DMS114 treated with DMSO at 0.1 percent for 48 hours (cell line): ENCODE measurements at regions not wholly inside any gene's neighbourhood (a gene's known extent, or its start where the extent isn't known, plus 50 kb on each side); places are given as distances from the start of the nearest gene placed in this dataset.
"Not testable (repeated sequence)": the region's sequence is repeated elsewhere in the genome, so short reads cannot be mapped to it uniquely, and the experiment has no call there.

Experiments used
- DNase-seq: peaks from one replicate; lab custom pipeline; 2025; ENCODE audit not compliant: unreplicated experiment; lab: John Stamatoyannopoulos, UW

GRCh38 chr6:158920311-158920905 lies 79.6 kb downstream of the RSPH3 start:
- DNase-seq = no peak

- DNase-seq = no peak
These were observed 80.1 kb downstream of the RSPH3 start for GRCh38 chr6:158919865-158920264.

- DNase-seq = no peak
These were observed 83.4 kb downstream of the RSPH3 start for GRCh38 chr6:158916617-158917016.

GRCh38 chr6:158914923-158915322 lies 85.1 kb downstream of the RSPH3 start:
- DNase-seq = no peak

- no peak for DNase-seq
These were observed 86.4 kb downstream of the RSPH3 start for GRCh38 chr6:158913580-158913979.

GRCh38 chr6:158912655-158913054 lies 87.3 kb downstream of the RSPH3 start:
- DNase-seq = no peak

GRCh38 chr6:158911746-158912480 lies 88.1 kb downstream of the RSPH3 start:
- no peak for DNase-seq

- no peak for DNase-seq
These were observed 89.2 kb downstream of the RSPH3 start for GRCh38 chr6:158910484-158911440.

- DNase-seq = no peak
These were observed 90.1 kb downstream of the RSPH3 start for GRCh38 chr6:158909938-158910337.

- DNase-seq = no peak
These were observed 89.4 kb upstream of the EZR start for GRCh38 chr6:158908606-158909005.

GRCh38 chr6:158907931-158908330 lies 88.8 kb upstream of the EZR start:
- DNase-seq = no peak

GRCh38 chr6:158906926-158907325 lies 87.8 kb upstream of the EZR start:
- DNase-seq = no peak

- DNase-seq = no peak
These were observed 86.1 kb upstream of the EZR start for GRCh38 chr6:158905277-158905676.

GRCh38 chr6:158903801-158904200 lies 84.6 kb upstream of the EZR start:
- DNase-seq = no peak

- DNase-seq = no peak
These were observed 81.6 kb upstream of the EZR start for GRCh38 chr6:158900663-158901312.

- no peak for DNase-seq
These were observed 78.1 kb upstream of the EZR start for GRCh38 chr6:158897236-158897635.

GRCh38 chr6:158895661-158896060 lies 76.5 kb upstream of the EZR start:
- no peak for DNase-seq

GRCh38 chr6:158894193-158894592 lies 75.0 kb upstream of the EZR start:
- DNase-seq = no peak

GRCh38 chr6:158892266-158892665 lies 73.1 kb upstream of the EZR start:
- no peak for DNase-seq

GRCh38 chr6:158891560-158891959 lies 72.4 kb upstream of the EZR start:
- not testable (repeated sequence) for DNase-seq

GRCh38 chr6:158888171-158888570 lies 69.0 kb upstream of the EZR start:
- not testable (repeated sequence) for DNase-seq
